ENCODE measurements at regions not wholly inside any gene's neighbourhood (a gene's known extent, or its start where the extent isn't known, plus 50 kb on each side); places are given as distances from the start of the nearest gene placed in this dataset.

DNA sequence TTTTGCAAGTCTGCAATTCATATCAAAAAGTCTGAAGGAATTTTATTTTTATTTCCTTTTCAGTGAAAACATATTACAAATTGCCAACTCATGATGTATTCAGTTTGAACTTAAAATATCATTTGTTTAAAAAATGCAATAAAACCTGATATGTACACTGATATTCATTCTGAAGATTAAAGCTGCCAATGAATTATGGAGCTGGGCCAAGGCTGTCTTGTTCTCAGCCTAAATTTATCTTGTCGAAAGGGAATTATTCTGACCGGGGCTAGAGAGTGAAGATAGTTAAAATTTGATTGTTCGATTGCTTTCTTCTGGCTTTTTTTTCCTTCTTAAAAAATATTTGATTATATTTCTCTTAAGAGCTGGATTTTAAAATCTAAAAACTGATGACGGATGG, 54.0 kb upstream of the RBFOX1 start:
- no peak for TF ChIP-seq CTCF (IDR thresholded peaks at IDR 0.05; ENCODE audit: borderline replicate concordance, control extremely low read depth, extremely low read depth, insufficient read depth, missing control alignments)
- in situ Hi-C loops (cut with MboI; ENCODE audit: low sequenced_read_pairs, unreplicated experiment) = no loop called here
- no peak for DNase-seq (ENCODE audit: low spot score)

- in situ Hi-C loops (cut with MboI; ENCODE audit: low sequenced_read_pairs, unreplicated experiment) = no loop called here
- DNase-seq (ENCODE audit: low spot score) = no peak
- no peak for TF ChIP-seq CTCF (IDR thresholded peaks at IDR 0.05; ENCODE audit: borderline replicate concordance, control extremely low read depth, extremely low read depth, insufficient read depth, missing control alignments)
Measured at GRCh38 chr16:7272567-7273158, 60.0 kb upstream of the RBFOX1 start.

- no peak for TF ChIP-seq CTCF (IDR thresholded peaks at IDR 0.05; ENCODE audit: borderline replicate concordance, control extremely low read depth, extremely low read depth, insufficient read depth, missing control alignments)
- in situ Hi-C loops (cut with MboI; ENCODE audit: low sequenced_read_pairs, unreplicated experiment) = no loop called here
Measured at GRCh38 chr16:7271486-7271885, 61.2 kb upstream of the RBFOX1 start.

GRCh38 chr16:7270823-7271222, 61.8 kb upstream of the RBFOX1 start:
- no peak for DNase-seq (ENCODE audit: low spot score)
- no peak for TF ChIP-seq CTCF (IDR thresholded peaks at IDR 0.05; ENCODE audit: borderline replicate concordance, control extremely low read depth, extremely low read depth, insufficient read depth, missing control alignments)
- in situ Hi-C loops (cut with MboI; ENCODE audit: low sequenced_read_pairs, unreplicated experiment) = no loop called here

More at GRCh38 chr16:7271486-7271885, 61.2 kb upstream of the RBFOX1 start:
- no peak for DNase-seq (ENCODE audit: low spot score)

DNA sequence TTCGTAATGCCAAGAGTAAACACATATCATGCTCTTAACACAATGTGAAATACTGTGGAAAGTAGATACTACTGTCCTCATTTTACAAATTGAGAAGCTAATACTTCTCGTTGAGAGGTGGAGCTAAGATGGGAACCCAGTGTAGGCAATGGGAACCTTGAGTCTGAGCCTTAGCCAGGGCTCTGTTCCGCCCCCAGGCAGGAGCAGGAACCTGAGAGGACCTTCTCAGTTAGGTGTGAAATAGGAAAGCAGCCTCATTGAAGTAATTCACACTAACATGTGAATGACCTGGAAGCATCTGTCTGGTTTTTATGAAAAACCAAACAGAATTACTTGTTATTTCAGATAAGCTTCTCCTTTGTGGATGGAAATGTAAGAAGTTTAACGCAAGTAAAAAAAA, 62.6 kb upstream of the RBFOX1 start:
- in situ Hi-C loops (cut with MboI; ENCODE audit: low sequenced_read_pairs, unreplicated experiment) = no loop called here
- no peak for TF ChIP-seq CTCF (IDR thresholded peaks at IDR 0.05; ENCODE audit: borderline replicate concordance, control extremely low read depth, extremely low read depth, insufficient read depth, missing control alignments)
- no peak for DNase-seq (ENCODE audit: low spot score)

DNA sequence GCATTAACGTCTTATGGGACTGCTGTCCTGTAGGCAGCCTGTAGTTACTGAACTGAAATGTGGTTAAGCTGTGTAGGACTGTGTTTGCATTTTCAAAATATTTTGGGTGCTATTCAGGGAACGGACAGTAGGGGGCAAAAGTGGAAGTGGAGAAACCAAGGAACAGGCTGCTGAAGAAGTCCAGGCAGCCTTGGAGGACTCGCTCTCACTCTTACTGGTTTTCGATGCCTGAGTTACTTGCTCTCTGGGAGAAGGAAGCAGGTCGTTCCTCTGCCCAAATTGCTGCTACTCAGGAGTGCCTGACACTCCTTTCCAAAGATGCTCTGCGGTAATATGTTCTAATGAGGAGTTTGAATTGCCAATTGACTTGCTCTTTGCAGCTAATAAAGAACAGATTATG, 64.5 kb upstream of the RBFOX1 start:
- TF ChIP-seq CTCF (IDR thresholded peaks at IDR 0.05; ENCODE audit: borderline replicate concordance, control extremely low read depth, extremely low read depth, insufficient read depth, missing control alignments) = peak; percentile 17
- in situ Hi-C loops (cut with MboI; ENCODE audit: low sequenced_read_pairs, unreplicated experiment) = no loop called here
- peak; percentile 8 for DNase-seq (ENCODE audit: low spot score)

Data from GM13976 (cell line).